WTC11 (cell line): ENCODE measurements at regions not wholly inside any gene's neighbourhood (a gene's known extent, or its start where the extent isn't known, plus 50 kb on each side); places are given as distances from the start of the nearest gene placed in this dataset.

ENCODE experiments used
- ATAC-seq: fragments of 200-7000 bp; cut with Tn5 transposase; 2 replicates; pipeline ENCODE4 v1.10.0; 2021; ENCODE audit warnings: mild to moderate bottlenecking, moderate library complexity
- CTCF ChIA-PET: fragments of 300-600 bp; sonication (Branson Sonifier 250); formaldehyde crosslinking; loops from one replicate; lab custom pipeline; 2021; ENCODE audit warnings: antibody characterized with exemption; lab: Charles Lee
- POLR2A ChIA-PET: fragments of 350-600 bp; sonication (Branson Sonifier 250); formaldehyde crosslinking; loops from one replicate; lab custom pipeline; 2021; ENCODE audit warnings: antibody characterized with exemption; lab: Charles Lee
- DNase-seq: peaks from one replicate; pipeline ENCODE4 v3.0.0; 2021; ENCODE audit warnings: low spot score
- H3K27ac Mint-ChIP-seq: 2 replicates; pipeline ENCODE4 v1.8.0; 2021; ENCODE audit warnings: mixed read lengths
- H3K27me3 Mint-ChIP-seq: 2 replicates; pipeline ENCODE4 v1.8.0; 2021; ENCODE audit warnings: low read depth, mild to moderate bottlenecking, moderate library complexity, mixed read lengths
- H3K36me3 Mint-ChIP-seq: 2 replicates; pipeline ENCODE4 v1.8.0; 2021; ENCODE audit warnings: mixed read lengths
- H3K4me1 Mint-ChIP-seq: 2 replicates; pipeline ENCODE4 v1.8.0; 2022; ENCODE audit warnings: mixed read lengths
- H3K4me3 Mint-ChIP-seq: 2 replicates; pipeline ENCODE4 v1.8.0; 2021; ENCODE audit warnings: mild to moderate bottlenecking, moderate library complexity, mixed read lengths
- H3K9me3 Mint-ChIP-seq: 2 replicates; pipeline ENCODE4 v1.8.0; 2021; ENCODE audit warnings: mixed read lengths
- CDX4 ChIP-seq: fragments of 250-450 bp; sonication (Bioruptor Pico); IDR thresholded peaks from 2 replicates; pipeline ENCODE4 v1.9.0; 2021; ENCODE audit warnings: moderate library complexity, mild to moderate bottlenecking, inconsistent platforms, borderline replicate concordance
- CREB1 ChIP-seq: sonication (generic); formaldehyde crosslinking; IDR thresholded peaks from 2 replicates; pipeline ENCODE4 v1.8.0; 2023; ENCODE audit warnings: mild to moderate bottlenecking, missing genetic modification reagents
- ELF4 ChIP-seq: sonication (generic); formaldehyde crosslinking; IDR thresholded peaks from 2 replicates; pipeline ENCODE4 v1.8.1; 2022; ENCODE audit warnings: low read depth, mild to moderate bottlenecking, moderate library complexity, missing genetic modification reagents
- ESRRA ChIP-seq: sonication (generic); formaldehyde crosslinking; IDR thresholded peaks from 2 replicates; pipeline ENCODE4 v1.8.1; 2022; ENCODE audit warnings: mild to moderate bottlenecking, missing genetic modification reagents, borderline replicate concordance
- FOXJ3 ChIP-seq: sonication (generic); formaldehyde crosslinking; IDR thresholded peaks from 2 replicates; pipeline ENCODE4 v1.9.0; 2021; ENCODE audit warnings: missing genetic modification reagents, mild to moderate bottlenecking, borderline replicate concordance
- FOXK1 ChIP-seq: sonication (generic); formaldehyde crosslinking; IDR thresholded peaks from 2 replicates; pipeline ENCODE4 v1.8.0; 2022; ENCODE audit warnings: mild to moderate bottlenecking, moderate library complexity, missing genetic modification reagents
- FOXP1 ChIP-seq: sonication (generic); formaldehyde crosslinking; IDR thresholded peaks from 2 replicates; pipeline ENCODE4 v1.8.0; 2022; ENCODE audit warnings: missing genetic modification reagents, mild to moderate bottlenecking, moderate library complexity, borderline replicate concordance
- GTF2I ChIP-seq: fragments of 250-450 bp; sonication (Bioruptor Pico); conservative IDR thresholded peaks from 2 replicates; pipeline ENCODE4 v1.4.0; 2021; ENCODE audit warnings: mild to moderate bottlenecking
- JAZF1 ChIP-seq: fragments of 250-450 bp; sonication (Bioruptor Pico); IDR thresholded peaks from 2 replicates; pipeline ENCODE4 v1.9.0; 2021; ENCODE audit warnings: moderate library complexity, mild to moderate bottlenecking, inconsistent platforms
- MLX ChIP-seq: sonication (generic); formaldehyde crosslinking; IDR thresholded peaks from 2 replicates; pipeline ENCODE4 v1.8.1; 2023; ENCODE audit warnings: mild to moderate bottlenecking, missing genetic modification reagents, moderate library complexity
- NFE2L1 ChIP-seq: sonication (generic); formaldehyde crosslinking; IDR thresholded peaks from 2 replicates; pipeline ENCODE4 v1.8.1; 2023; ENCODE audit warnings: missing genetic modification reagents
- PREB ChIP-seq: sonication (generic); formaldehyde crosslinking; IDR thresholded peaks from 2 replicates; pipeline ENCODE4 v1.8.1; 2022; ENCODE audit warnings: mild to moderate bottlenecking, missing genetic modification reagents, moderate library complexity, borderline replicate concordance
- RELA ChIP-seq: sonication (generic); formaldehyde crosslinking; IDR thresholded peaks from 2 replicates; pipeline ENCODE4 v1.8.1; 2022; ENCODE audit warnings: missing genetic modification reagents, mild to moderate bottlenecking, borderline replicate concordance
- SOX15 ChIP-seq: fragments of 250-450 bp; sonication (Bioruptor Pico); IDR thresholded peaks from 2 replicates; pipeline ENCODE4 v1.9.0; 2021; ENCODE audit warnings: mild to moderate bottlenecking
- TCF7 ChIP-seq: sonication (generic); formaldehyde crosslinking; IDR thresholded peaks from 2 replicates; pipeline ENCODE4 v1.8.0; 2022; ENCODE audit warnings: mild to moderate bottlenecking, low read depth, missing genetic modification reagents, moderate library complexity
- USF2 ChIP-seq: sonication (generic); formaldehyde crosslinking; IDR thresholded peaks from 2 replicates; pipeline ENCODE4 v1.8.1; 2023; ENCODE audit warnings: mild to moderate bottlenecking, missing genetic modification reagents, moderate library complexity
- ZNF219 ChIP-seq: sonication (generic); formaldehyde crosslinking; IDR thresholded peaks from 2 replicates; pipeline ENCODE4 v1.8.0; 2023; ENCODE audit warnings: missing genetic modification reagents, mild to moderate bottlenecking, borderline replicate concordance
- ZNF263 ChIP-seq: sonication (generic); formaldehyde crosslinking; IDR thresholded peaks from 2 replicates; pipeline ENCODE4 v1.8.1; 2022; ENCODE audit warnings: low read depth, mild to moderate bottlenecking, moderate library complexity, missing genetic modification reagents
- ZNF317 ChIP-seq: sonication (generic); formaldehyde crosslinking; IDR thresholded peaks from 2 replicates; pipeline ENCODE4 v1.8.1; 2023; ENCODE audit warnings: low read depth, mild to moderate bottlenecking, moderate library complexity, missing genetic modification reagents, borderline replicate concordance
- ZNF423 ChIP-seq: fragments of 250-450 bp; sonication (Bioruptor Pico); IDR thresholded peaks from 2 replicates; pipeline ENCODE4 v2.1.2; 2022; ENCODE audit warnings: mild to moderate bottlenecking, moderate library complexity
- TF ChIP-seq, protein P1 (sequence below): fragments of 250-450 bp; sonication (Bioruptor Pico); IDR thresholded peaks from 2 replicates; pipeline ENCODE4 v1.9.0; 2021; ENCODE audit warnings: mild to moderate bottlenecking
- TF ChIP-seq, protein P2 (sequence below): fragments of 250-450 bp; sonication (Bioruptor Pico); IDR thresholded peaks from 2 replicates; pipeline ENCODE4 v2.1.2; 2022; ENCODE audit warnings: mild to moderate bottlenecking, moderate library complexity
- TF ChIP-seq, protein P3 (sequence below): sonication (generic); formaldehyde crosslinking; IDR thresholded peaks from 2 replicates; pipeline ENCODE4 v1.8.0; 2023; ENCODE audit warnings: mild to moderate bottlenecking, missing genetic modification reagents
- TF ChIP-seq, protein P4 (sequence below): sonication (generic); formaldehyde crosslinking; IDR thresholded peaks from 2 replicates; pipeline ENCODE4 v1.8.1; 2022; ENCODE audit warnings: missing genetic modification reagents, borderline replicate concordance

- CTCF ChIA-PET: no interaction called here
- peaks cover 3% of the 10 kb centered on the region; the same call in 1 of the 2 replicates for H3K4me1 Mint-ChIP-seq
- H3K9me3 Mint-ChIP-seq: peaks cover 4% of the 10 kb centered on the region
- H3K27ac Mint-ChIP-seq: no peak overlapping the region
- DNase-seq (no peak), ATAC-seq (no peak)
- TF ChIP-seq SOX15 (CRISPR knock-in tag) (no peak), ELF4 (CRISPR knock-in tag) (no peak), JAZF1 (no peak), USF2 (CRISPR knock-in tag) (no peak), FOXP1 (CRISPR knock-in tag) (no peak), ZNF263 (CRISPR knock-in tag) (no peak), ESRRA (CRISPR knock-in tag) (no peak), TCF7 (CRISPR knock-in tag) (no peak), FOXK1 (CRISPR knock-in tag) (no peak), RELA (CRISPR knock-in tag) (no peak), CREB1 (CRISPR knock-in tag) (no peak), FOXJ3 (CRISPR knock-in tag) (no peak), GTF2I (CRISPR knock-in tag) (no peak), PREB (CRISPR knock-in tag) (no peak)
- TF ChIP-seq, protein P1, sequence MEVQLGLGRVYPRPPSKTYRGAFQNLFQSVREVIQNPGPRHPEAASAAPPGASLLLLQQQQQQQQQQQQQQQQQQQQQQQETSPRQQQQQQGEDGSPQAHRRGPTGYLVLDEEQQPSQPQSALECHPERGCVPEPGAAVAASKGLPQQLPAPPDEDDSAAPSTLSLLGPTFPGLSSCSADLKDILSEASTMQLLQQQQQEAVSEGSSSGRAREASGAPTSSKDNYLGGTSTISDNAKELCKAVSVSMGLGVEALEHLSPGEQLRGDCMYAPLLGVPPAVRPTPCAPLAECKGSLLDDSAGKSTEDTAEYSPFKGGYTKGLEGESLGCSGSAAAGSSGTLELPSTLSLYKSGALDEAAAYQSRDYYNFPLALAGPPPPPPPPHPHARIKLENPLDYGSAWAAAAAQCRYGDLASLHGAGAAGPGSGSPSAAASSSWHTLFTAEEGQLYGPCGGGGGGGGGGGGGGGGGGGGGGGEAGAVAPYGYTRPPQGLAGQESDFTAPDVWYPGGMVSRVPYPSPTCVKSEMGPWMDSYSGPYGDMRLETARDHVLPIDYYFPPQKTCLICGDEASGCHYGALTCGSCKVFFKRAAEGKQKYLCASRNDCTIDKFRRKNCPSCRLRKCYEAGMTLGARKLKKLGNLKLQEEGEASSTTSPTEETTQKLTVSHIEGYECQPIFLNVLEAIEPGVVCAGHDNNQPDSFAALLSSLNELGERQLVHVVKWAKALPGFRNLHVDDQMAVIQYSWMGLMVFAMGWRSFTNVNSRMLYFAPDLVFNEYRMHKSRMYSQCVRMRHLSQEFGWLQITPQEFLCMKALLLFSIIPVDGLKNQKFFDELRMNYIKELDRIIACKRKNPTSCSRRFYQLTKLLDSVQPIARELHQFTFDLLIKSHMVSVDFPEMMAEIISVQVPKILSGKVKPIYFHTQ (CRISPR knock-in tag): no peak
- POLR2A ChIA-PET: no interaction called here
- no peaks in the 10 kb centered on the region for H3K27me3 Mint-ChIP-seq
- no peak overlapping the region for H3K4me3 Mint-ChIP-seq
- peaks cover 4% of the 10 kb centered on the region for H3K36me3 Mint-ChIP-seq
Observed at GRCh38 chrX:43316146-43316545, 340.0 kb upstream of the MAOA start.

- Mint-ChIP-seq H3K36me3 (peaks cover 14% of the 10 kb centered on the region), H3K27me3 (no peaks in the 10 kb centered on the region), H3K27ac (no peak overlapping the region), H3K4me3 (no peak overlapping the region), H3K9me3 (peaks cover 16% of the 10 kb centered on the region), H3K4me1 (no peaks in the 10 kb centered on the region)
- ChIA-PET CTCF (no interaction called here), POLR2A (no interaction called here)
- DNase-seq: no peak
- no peak for ATAC-seq
- TF ChIP-seq MLX (CRISPR knock-in tag) (no peak), NFE2L1 (CRISPR knock-in tag) (no peak), ZNF317 (CRISPR knock-in tag) (no peak), ZNF219 (CRISPR knock-in tag) (no peak), ELF4 (CRISPR knock-in tag) (no peak), ZNF423 (no peak), CDX4 (CRISPR knock-in tag) (no peak)
- TF ChIP-seq, protein P2, sequence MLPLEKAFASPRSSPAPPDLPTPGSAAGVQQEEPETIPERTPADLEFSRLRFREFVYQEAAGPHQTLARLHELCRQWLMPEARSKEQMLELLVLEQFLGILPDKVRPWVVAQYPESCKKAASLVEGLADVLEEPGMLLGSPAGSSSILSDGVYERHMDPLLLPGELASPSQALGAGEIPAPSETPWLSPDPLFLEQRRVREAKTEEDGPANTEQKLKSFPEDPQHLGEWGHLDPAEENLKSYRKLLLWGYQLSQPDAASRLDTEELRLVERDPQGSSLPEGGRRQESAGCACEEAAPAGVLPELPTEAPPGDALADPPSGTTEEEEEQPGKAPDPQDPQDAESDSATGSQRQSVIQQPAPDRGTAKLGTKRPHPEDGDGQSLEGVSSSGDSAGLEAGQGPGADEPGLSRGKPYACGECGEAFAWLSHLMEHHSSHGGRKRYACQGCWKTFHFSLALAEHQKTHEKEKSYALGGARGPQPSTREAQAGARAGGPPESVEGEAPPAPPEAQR: no peak
- TF ChIP-seq, protein P3, sequence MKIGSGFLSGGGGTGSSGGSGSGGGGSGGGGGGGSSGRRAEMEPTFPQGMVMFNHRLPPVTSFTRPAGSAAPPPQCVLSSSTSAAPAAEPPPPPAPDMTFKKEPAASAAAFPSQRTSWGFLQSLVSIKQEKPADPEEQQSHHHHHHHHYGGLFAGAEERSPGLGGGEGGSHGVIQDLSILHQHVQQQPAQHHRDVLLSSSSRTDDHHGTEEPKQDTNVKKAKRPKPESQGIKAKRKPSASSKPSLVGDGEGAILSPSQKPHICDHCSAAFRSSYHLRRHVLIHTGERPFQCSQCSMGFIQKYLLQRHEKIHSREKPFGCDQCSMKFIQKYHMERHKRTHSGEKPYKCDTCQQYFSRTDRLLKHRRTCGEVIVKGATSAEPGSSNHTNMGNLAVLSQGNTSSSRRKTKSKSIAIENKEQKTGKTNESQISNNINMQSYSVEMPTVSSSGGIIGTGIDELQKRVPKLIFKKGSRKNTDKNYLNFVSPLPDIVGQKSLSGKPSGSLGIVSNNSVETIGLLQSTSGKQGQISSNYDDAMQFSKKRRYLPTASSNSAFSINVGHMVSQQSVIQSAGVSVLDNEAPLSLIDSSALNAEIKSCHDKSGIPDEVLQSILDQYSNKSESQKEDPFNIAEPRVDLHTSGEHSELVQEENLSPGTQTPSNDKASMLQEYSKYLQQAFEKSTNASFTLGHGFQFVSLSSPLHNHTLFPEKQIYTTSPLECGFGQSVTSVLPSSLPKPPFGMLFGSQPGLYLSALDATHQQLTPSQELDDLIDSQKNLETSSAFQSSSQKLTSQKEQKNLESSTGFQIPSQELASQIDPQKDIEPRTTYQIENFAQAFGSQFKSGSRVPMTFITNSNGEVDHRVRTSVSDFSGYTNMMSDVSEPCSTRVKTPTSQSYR (CRISPR knock-in tag): no peak
- TF ChIP-seq, protein P4, sequence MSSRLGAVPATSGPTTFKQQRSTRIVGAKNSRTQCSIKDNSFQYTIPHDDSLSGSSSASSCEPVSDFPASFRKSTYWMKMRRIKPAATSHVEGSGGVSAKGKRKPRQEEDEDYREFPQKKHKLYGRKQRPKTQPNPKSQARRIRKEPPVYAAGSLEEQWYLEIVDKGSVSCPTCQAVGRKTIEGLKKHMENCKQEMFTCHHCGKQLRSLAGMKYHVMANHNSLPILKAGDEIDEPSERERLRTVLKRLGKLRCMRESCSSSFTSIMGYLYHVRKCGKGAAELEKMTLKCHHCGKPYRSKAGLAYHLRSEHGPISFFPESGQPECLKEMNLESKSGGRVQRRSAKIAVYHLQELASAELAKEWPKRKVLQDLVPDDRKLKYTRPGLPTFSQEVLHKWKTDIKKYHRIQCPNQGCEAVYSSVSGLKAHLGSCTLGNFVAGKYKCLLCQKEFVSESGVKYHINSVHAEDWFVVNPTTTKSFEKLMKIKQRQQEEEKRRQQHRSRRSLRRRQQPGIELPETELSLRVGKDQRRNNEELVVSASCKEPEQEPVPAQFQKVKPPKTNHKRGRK (CRISPR knock-in tag): no peak
Observed at GRCh38 chrX:43317378-43317777, 338.7 kb upstream of the MAOA start.
